ENCODE measurements at regions not wholly inside any gene's neighbourhood (a gene's known extent, or its start where the extent isn't known, plus 50 kb on each side); places are given as distances from the start of the nearest gene placed in this dataset.

DNA sequence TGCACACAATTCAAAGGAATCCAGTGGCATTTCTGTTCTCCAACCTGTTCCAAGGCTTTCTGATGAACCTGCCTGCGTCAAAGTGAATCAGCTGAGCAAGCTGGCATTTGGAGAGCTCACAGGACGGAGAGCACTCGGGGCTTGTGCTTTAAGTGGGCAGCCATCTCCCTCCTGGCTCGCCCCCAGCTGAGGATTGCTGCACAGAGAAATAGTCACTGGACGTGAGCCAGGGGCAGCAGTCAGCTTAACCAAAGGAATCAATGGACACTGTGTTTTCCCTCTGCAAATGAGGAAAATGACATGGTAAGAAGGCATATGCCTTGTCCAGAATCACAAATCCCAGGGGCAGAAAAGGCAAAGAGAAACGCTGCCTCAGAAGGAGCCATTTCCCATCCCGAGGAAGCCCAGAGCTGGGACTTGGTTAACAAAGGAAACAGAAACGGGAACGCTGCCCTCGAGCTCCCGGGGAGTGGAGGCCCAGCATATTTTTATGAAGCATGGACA, 299.4 kb downstream of the ZSWIM6 start:
- no peak for ATAC-seq
- Mint-ChIP-seq H3K36me3 (ENCODE audit: low read depth) (no peaks in the 10 kb centered on the region), H3K9me3 (no peaks in the 10 kb centered on the region), H3K4me1 (ENCODE audit: low read depth) (peaks cover 7% of the 10 kb centered on the region), H3K4me3 (no peak overlapping the region), H3K27me3 (peaks cover 32% of the 10 kb centered on the region), H3K27ac (no peak overlapping the region)
- DNase-seq: no peak
- intact Hi-C loops (cut with micrococcal nuclease): no loop called here
- ChIA-PET CTCF (interaction anchor here (0.9 kb wide), 1 partner anchor 27 kb away, joined by 3 read pairs; no protein-coding TSS in a partner anchor), POLR2A (interaction anchor here (1.1 kb wide), 1 partner anchor 319 kb away, joined by 3 read pairs; no protein-coding TSS in a partner anchor)
- TF ChIP-seq CTCF (IDR thresholded peaks at IDR 0.05): no peak

GRCh38 chr5:61632064-61632463, 300.0 kb downstream of the ZSWIM6 start:
- no peak for ATAC-seq
- Mint-ChIP-seq H3K27me3 (peaks cover 26% of the 10 kb centered on the region), H3K9me3 (no peaks in the 10 kb centered on the region), H3K4me1 (ENCODE audit: low read depth) (peaks cover 2% of the 10 kb centered on the region), H3K4me3 (no peak overlapping the region), H3K36me3 (ENCODE audit: low read depth) (no peaks in the 10 kb centered on the region), H3K27ac (no peak overlapping the region)
- intact Hi-C loops (cut with micrococcal nuclease): no loop called here
- ChIA-PET POLR2A (interaction anchor here (1.1 kb wide), 1 partner anchor 320 kb away, joined by 3 read pairs; no protein-coding TSS in a partner anchor), CTCF (interaction anchor here (0.9 kb wide), 1 partner anchor 27 kb away, joined by 3 read pairs; no protein-coding TSS in a partner anchor)
- DNase-seq: no peak
- TF ChIP-seq CTCF (IDR thresholded peaks at IDR 0.05): no peak

DNA sequence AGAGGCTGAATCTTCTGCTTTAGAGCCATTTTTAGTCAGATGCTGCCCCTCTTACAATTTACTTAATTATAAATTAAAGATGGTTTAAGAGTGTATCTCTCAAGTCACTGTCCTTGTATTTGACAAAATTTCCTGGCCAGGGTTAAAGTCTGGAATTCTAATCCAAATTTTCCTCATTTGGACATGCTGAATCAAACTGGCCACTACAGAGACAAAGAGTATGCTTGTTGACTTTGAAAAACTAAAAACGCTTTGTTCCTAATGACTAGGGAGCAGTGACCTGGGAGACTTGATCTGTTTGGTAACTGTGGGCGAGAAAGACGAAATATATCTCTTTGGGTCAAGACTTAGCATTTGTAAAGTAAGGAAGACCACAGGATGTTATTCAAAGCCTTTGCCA, 303.2 kb downstream of the ZSWIM6 start:
- Mint-ChIP-seq H3K4me1 (ENCODE audit: low read depth) (no peaks in the 10 kb centered on the region), H3K9me3 (no peaks in the 10 kb centered on the region), H3K36me3 (ENCODE audit: low read depth) (no peaks in the 10 kb centered on the region), H3K27me3 (peaks cover 7% of the 10 kb centered on the region), H3K4me3 (no peak overlapping the region), H3K27ac (no peak overlapping the region)
- ATAC-seq (no peak), DNase-seq (no peak)
- ChIA-PET POLR2A (no interaction called here), CTCF (interaction anchor here (1.4 kb wide), 1 partner anchor 23 kb away, joined by 3 read pairs; no protein-coding TSS in a partner anchor)
- TF ChIP-seq CTCF (IDR thresholded peaks at IDR 0.05): no peak
- intact Hi-C loops (cut with micrococcal nuclease): no loop called here

GRCh38 chr5:61637566-61637965, 305.5 kb downstream of the ZSWIM6 start:
- intact Hi-C loops (cut with micrococcal nuclease): no loop called here
- Mint-ChIP-seq H3K36me3 (ENCODE audit: low read depth) (no peaks in the 10 kb centered on the region), H3K4me3 (no peak overlapping the region), H3K9me3 (no peaks in the 10 kb centered on the region), H3K27ac (no peak overlapping the region), H3K4me1 (ENCODE audit: low read depth) (no peaks in the 10 kb centered on the region), H3K27me3 (peaks cover 3% of the 10 kb centered on the region)
- ATAC-seq (no peak), DNase-seq (no peak)
- ChIA-PET CTCF (no interaction called here), POLR2A (no interaction called here)
- TF ChIP-seq CTCF (IDR thresholded peaks at IDR 0.05): no peak

GRCh38 chr5:61638476-61638875, 306.4 kb downstream of the ZSWIM6 start:
- DNase-seq (no peak), ATAC-seq (no peak)
- POLR2A ChIA-PET: no interaction called here
- TF ChIP-seq CTCF (IDR thresholded peaks at IDR 0.05): no peak
- Mint-ChIP-seq H3K9me3 (no peaks in the 10 kb centered on the region), H3K4me3 (no peak overlapping the region), H3K36me3 (ENCODE audit: low read depth) (no peaks in the 10 kb centered on the region), H3K4me1 (ENCODE audit: low read depth) (no peaks in the 10 kb centered on the region), H3K27ac (no peak overlapping the region), H3K27me3 (peaks cover 3% of the 10 kb centered on the region)
- CTCF ChIA-PET: no interaction called here
- intact Hi-C loops (cut with micrococcal nuclease): no loop called here

Data from activated CD8-positive, alpha-beta T cell treated with anti-CD3 and anti-CD28 coated beads for 36 hours (primary cell).